Hematopoietic multipotent progenitor cell treated with erythropoietin and hydrocortisone succinate and interleukin-3 and kit ligand, for 17 days (in vitro differentiated cells): ENCODE measurements at regions not wholly inside any gene's neighbourhood (a gene's known extent, or its start where the extent isn't known, plus 50 kb on each side); places are given as distances from the start of the nearest gene placed in this dataset.

Source experiments
- DNase-seq: peaks from one replicate; pipeline ENCODE4 v3.0.0-alpha.2; 2015; ENCODE audit warnings: low spot score

- no peak for DNase-seq
Measured at GRCh38 chr2:66382091-66382490, 52.8 kb upstream of the MEIS1 start.

GRCh38 chr2:66379473-66379872 is 55.5 kb upstream of the MEIS1 start:
- no peak for DNase-seq

- no peak for DNase-seq
Measured at GRCh38 chr2:66377832-66378231, 57.1 kb upstream of the MEIS1 start.

- DNase-seq = no peak
Measured at GRCh38 chr2:66370824-66371223, 64.1 kb upstream of the MEIS1 start.

- no peak for DNase-seq
Measured at GRCh38 chr2:66366619-66367018, 68.3 kb upstream of the MEIS1 start.

GRCh38 chr2:66364495-66365333 is 70.2 kb upstream of the MEIS1 start:
- DNase-seq = no peak

- DNase-seq = no peak
Measured at GRCh38 chr2:66362701-66363100, 72.2 kb upstream of the MEIS1 start.

GRCh38 chr2:66346231-66346664 is 88.7 kb upstream of the MEIS1 start:
- DNase-seq = no peak

GRCh38 chr2:66344087-66344663 is 90.8 kb upstream of the MEIS1 start:
- DNase-seq = no peak

GRCh38 chr2:66343259-66343658 is 91.7 kb upstream of the MEIS1 start:
- DNase-seq = no peak

GRCh38 chr2:66340521-66340920 is 94.4 kb upstream of the MEIS1 start:
- DNase-seq = no peak

- no peak for DNase-seq
Measured at GRCh38 chr2:66334237-66335029, 100.5 kb upstream of the MEIS1 start.

- no peak for DNase-seq
Measured at GRCh38 chr2:66331176-66331575, 103.7 kb upstream of the MEIS1 start.

- no peak for DNase-seq
Measured at GRCh38 chr2:66329081-66329605, 105.8 kb upstream of the MEIS1 start.

- no peak for DNase-seq
Measured at GRCh38 chr2:66327066-66327740, 107.7 kb upstream of the MEIS1 start.

GRCh38 chr2:66324909-66325528 is 109.9 kb upstream of the MEIS1 start:
- DNase-seq = no peak

- no peak for DNase-seq
Measured at GRCh38 chr2:66324356-66324755, 110.6 kb upstream of the MEIS1 start.

GRCh38 chr2:66323406-66323805 is 111.5 kb upstream of the MEIS1 start:
- DNase-seq = no peak

GRCh38 chr2:66322506-66323260 is 112.2 kb upstream of the MEIS1 start:
- DNase-seq = no peak

GRCh38 chr2:66318009-66318561 is 116.8 kb upstream of the MEIS1 start:
- DNase-seq = no peak
